GM12878 (cell line): ENCODE measurements at regions not wholly inside any gene's neighbourhood (a gene's known extent, or its start where the extent isn't known, plus 50 kb on each side); places are given as distances from the start of the nearest gene placed in this dataset.

Source experiments
- ATAC-seq: fragments of 200-7000 bp; cut with Tn5 transposase; 3 replicates; pipeline ENCODE4 v1.9.1; 2020; ENCODE audit warnings: mild to moderate bottlenecking, moderate library complexity
- BruUV-seq: library from RNA; stranded (reverse); fragments of 400-500 nt; replicated peaks from 2 replicates; lab custom pipeline; 2021; lab: Mats Ljungman, UMichigan
- CTCF ChIA-PET: fragments of 300-600 bp; sonication (Branson Sonifier 250); formaldehyde crosslinking; extraction: SDS; loops from one replicate; lab custom pipeline; 2021; ENCODE audit warnings: inconsistent platforms; lab: Yijun Ruan, JAX
- POLR2A ChIA-PET: fragments of 350-600 bp; formaldehyde crosslinking; extraction: SDS; loops from one replicate; lab custom pipeline; 2021; ENCODE audit warnings: inconsistent platforms; lab: Charles Lee
- RAD21 ChIA-PET: fragments of 300-600 bp; sonication (Branson Sonifier 250); formaldehyde crosslinking; loops from one replicate; lab custom pipeline; 2023; ENCODE audit warnings: antibody characterized with exemption; ENCODE audit not compliant: unreplicated experiment; lab: Charles Lee
- SMC1A ChIA-PET: fragments of 300-600 bp; sonication (Branson Sonifier 250); formaldehyde crosslinking; loops from one replicate; lab custom pipeline; 2023; ENCODE audit not compliant: unreplicated experiment, uncharacterized antibody; lab: Charles Lee
- DNase-seq: peaks from one replicate; pipeline ENCODE4 v3.0.0-alpha.2; 2011; ENCODE audit warnings: low read depth, low spot score
- FAIRE-seq: peaks from 3 replicates; lab custom pipeline; 2011; peaks lifted over from hg19 to GRCh38; lab: Jason Lieb, UNC
- H2AFZ ChIP-seq: 2 replicates; pipeline ENCODE4 v1.6.0; 2011; ENCODE audit warnings: low read depth, low read length, control low read depth; ENCODE audit not compliant: control insufficient read depth
- H3K27ac ChIP-seq: 2 replicates; pipeline ENCODE4 v1.5.1; 2011; ENCODE audit warnings: control low read depth; ENCODE audit not compliant: control insufficient read depth, insufficient read depth
- H3K27me3 ChIP-seq, 2 experiments: replicated peaks in 1 of 2; 2 replicates each; pipeline versions ENCODE4 v1.6.0 to v1.6.1; 2011; ENCODE audit warnings: low read length in 1 of 2; ENCODE audit not compliant: control insufficient read depth in 2 of 2, insufficient read depth in 2 of 2
- H3K36me3 ChIP-seq, 2 experiments: 2 replicates each; pipeline ENCODE4 v1.5.1; 2011; ENCODE audit warnings: low read length in 1 of 2; ENCODE audit not compliant: control insufficient read depth in 2 of 2, insufficient read depth in 2 of 2
- H3K4me1 ChIP-seq: 2 replicates; pipeline ENCODE4 v1.6.1; 2011; ENCODE audit warnings: mild to moderate bottlenecking, low read length, moderate library complexity, mixed read lengths; ENCODE audit not compliant: control insufficient read depth, insufficient read depth
- H3K4me2 ChIP-seq: 2 replicates; pipeline ENCODE4 v1.6.0; 2011; ENCODE audit warnings: control low read depth; ENCODE audit not compliant: control insufficient read depth, insufficient read depth
- H3K4me3 ChIP-seq: fragments of 200-600 bp; sonication (generic); 2 replicates; pipeline ENCODE4 v1.5.1; 2016
- H3K79me2 ChIP-seq: 2 replicates; pipeline ENCODE4 v1.6.0; 2011; ENCODE audit warnings: low read length; ENCODE audit not compliant: control insufficient read depth, insufficient read depth
- H3K9ac ChIP-seq: 2 replicates; pipeline ENCODE4 v1.8.0; 2011; ENCODE audit warnings: low read length, control low read depth, mixed read lengths; ENCODE audit not compliant: control insufficient read depth, insufficient read depth
- H3K9me3 ChIP-seq: replicated peaks from 3 replicates; pipeline ENCODE4 v1.5.1; 2011; ENCODE audit warnings: mild to moderate bottlenecking, low read length; ENCODE audit not compliant: control insufficient read depth, insufficient read depth
- H4K20me1 ChIP-seq: 2 replicates; pipeline ENCODE4 v1.6.0; 2011; ENCODE audit not compliant: control insufficient read depth, insufficient read depth
- BRCA1 ChIP-seq: IDR thresholded peaks from 2 replicates; pipeline ENCODE4 v1.6.1; 2011; ENCODE audit warnings: low read depth, low read length, improper control_type of control experiment
- FOS ChIP-seq: IDR thresholded peaks from 3 replicates; pipeline ENCODE4 v1.6.1; 2011; ENCODE audit warnings: borderline replicate concordance; ENCODE audit not compliant: insufficient read length; ENCODE audit errors: extremely low read depth
- GATAD2B ChIP-seq: fragments of 450-650 bp; conservative IDR thresholded peaks from 2 replicates; pipeline ENCODE4 v1.6.1; 2017; ENCODE audit warnings: low read depth, mild to moderate bottlenecking, moderate library complexity
- KAT2A ChIP-seq: conservative IDR thresholded peaks from 2 replicates; pipeline ENCODE4 v1.6.1; 2011; ENCODE audit warnings: low read depth, low read length; ENCODE audit not compliant: control insufficient read depth
- MAX ChIP-seq: IDR thresholded peaks from 2 replicates; pipeline ENCODE4 v1.6.1; 2012; ENCODE audit warnings: low read depth, low read length, improper control_type of control experiment
- NR2C2 ChIP-seq: IDR thresholded peaks from 2 replicates; pipeline ENCODE4 v1.6.1; 2011; ENCODE audit warnings: borderline replicate concordance, low read depth; ENCODE audit not compliant: control insufficient read depth, insufficient read length
- POLR2AphosphoS5 ChIP-seq: IDR thresholded peaks from 2 replicates; pipeline ENCODE4 v1.6.1; 2011; ENCODE audit warnings: mild to moderate bottlenecking, low read length, inconsistent platforms
- REST ChIP-seq: IDR thresholded peaks from 2 replicates; pipeline ENCODE4 v1.6.1; 2012; ENCODE audit warnings: mild to moderate bottlenecking, low read depth, low read length
- SMC3 ChIP-seq: IDR thresholded peaks from 2 replicates; pipeline ENCODE4 v1.6.1; 2011; ENCODE audit warnings: low read length, improper control_type of control experiment, borderline replicate concordance
- TCF3 ChIP-seq: IDR thresholded peaks from 2 replicates; pipeline ENCODE4 v1.6.1; 2012; ENCODE audit warnings: low read depth, mild to moderate bottlenecking, low read length, borderline replicate concordance; ENCODE audit not compliant: insufficient read depth
- TCF7 ChIP-seq: IDR thresholded peaks from 2 replicates; pipeline ENCODE4 v1.6.1; 2014; ENCODE audit warnings: antibody characterized with exemption, borderline replicate concordance
- ZNF384 ChIP-seq: IDR thresholded peaks from 2 replicates; pipeline ENCODE4 v1.6.1; 2012; ENCODE audit warnings: low read depth, mild to moderate bottlenecking, low read length, improper control_type of control experiment, borderline replicate concordance
- ZNF622 ChIP-seq: fragments of 450-650 bp; IDR thresholded peaks from 2 replicates; pipeline ENCODE4 v1.6.1; 2017; ENCODE audit warnings: mild to moderate bottlenecking, inconsistent platforms
- ZZZ3 ChIP-seq: IDR thresholded peaks from 2 replicates; pipeline ENCODE4 v1.6.1; 2011; ENCODE audit warnings: low read depth; ENCODE audit not compliant: control insufficient read depth, insufficient read length
- WGBS: methylation state at CpG from one replicate; pipeline ENCODE4 v1.1.6; 2016; ENCODE audit warnings: low lambda C conversion rate; ENCODE audit not compliant: insufficient replicate concordance, insufficient coverage; ENCODE audit errors: missing lambda C conversion rate; 5-methylcytosine and 5-hydroxymethylcytosine counted together
- in situ Hi-C: fragments of 300-500 bp; cut with MboI; formaldehyde crosslinking; loops from 9 replicates; pipeline ENCODE4 v1.14.3; 2018; ENCODE audit warnings: mixed read lengths
- intact Hi-C: fragments of 100-400 bp; cut with micrococcal nuclease; formaldehyde crosslinking; loops from one replicate; pipeline ENCODE4 v1.14.2; 2022; ENCODE audit not compliant: unreplicated experiment
- TF ChIP-seq, protein P1 (sequence below): fragments of 450-650 bp; IDR thresholded peaks from 2 replicates; pipeline ENCODE4 v1.6.1; 2017; ENCODE audit warnings: mild to moderate bottlenecking
- TF ChIP-seq, protein P2 (sequence below), 3 experiments: IDR thresholded peaks in 2 of 3; conservative IDR thresholded peaks in 1 of 3; 2 replicates each; pipeline ENCODE4 v1.5.1; 2011; ENCODE audit warnings: low read depth in 3 of 3, low read length in 3 of 3, mild to moderate bottlenecking in 3 of 3, control low read depth in 2 of 3, moderate library complexity in 2 of 3, inconsistent platforms in 1 of 3, mixed read lengths in 1 of 3; ENCODE audit not compliant: control insufficient read depth in 2 of 3, insufficient read depth in 1 of 3; ENCODE audit errors: extremely low read depth in 1 of 3

DNA sequence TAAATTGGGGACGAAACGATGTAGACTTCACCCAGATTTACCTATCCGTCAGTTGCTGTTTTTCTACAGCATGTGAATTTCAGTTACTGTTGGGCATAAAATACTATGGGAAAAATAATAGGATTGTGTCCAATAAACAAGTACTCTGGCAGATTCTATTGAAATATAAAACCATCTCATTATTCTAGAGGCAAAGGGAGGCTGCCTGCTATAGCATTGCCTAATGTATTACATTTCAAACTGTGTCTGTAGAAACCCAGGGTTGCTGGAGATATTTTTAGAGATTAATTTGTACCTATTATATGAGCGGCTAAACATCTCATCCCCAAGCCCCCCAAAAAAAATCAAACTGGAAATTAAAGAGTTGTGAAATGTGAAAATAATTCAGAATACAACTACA lies 159.6 kb upstream of the IL12A start:
- Histone ChIP-seq H3K4me3 (no peak overlapping the region), H3K9me3 (no peaks in the 10 kb centered on the region), H3K79me2 (no peaks in the 10 kb centered on the region), H3K36me3 (no peaks in the 10 kb centered on the region), H2AFZ (no peak overlapping the region)
- intact Hi-C loops = loop anchor here (5.0 kb wide), 1 partner anchor 53 kb away; no protein-coding TSS in a partner anchor
- CTCF ChIA-PET = interaction anchor here (0.5 to 9.8 kb wide), 22 partner anchors 10 to 235 kb away, joined by 3 to 129 read pairs (median 5); no protein-coding TSS in a partner anchor
- POLR2A ChIA-PET = interaction anchor here (0.5 kb wide), 1 partner anchor 24 kb away, joined by 7 read pairs; no protein-coding TSS in a partner anchor
- in situ Hi-C loops = no loop called here
- RAD21 ChIA-PET = interaction anchor here (1.0 to 5.0 kb wide), 5 partner anchors 44 to 176 kb away, joined by 3 to 29 read pairs (median 3); no protein-coding TSS in a partner anchor
- TF ChIP-seq, protein P1, sequence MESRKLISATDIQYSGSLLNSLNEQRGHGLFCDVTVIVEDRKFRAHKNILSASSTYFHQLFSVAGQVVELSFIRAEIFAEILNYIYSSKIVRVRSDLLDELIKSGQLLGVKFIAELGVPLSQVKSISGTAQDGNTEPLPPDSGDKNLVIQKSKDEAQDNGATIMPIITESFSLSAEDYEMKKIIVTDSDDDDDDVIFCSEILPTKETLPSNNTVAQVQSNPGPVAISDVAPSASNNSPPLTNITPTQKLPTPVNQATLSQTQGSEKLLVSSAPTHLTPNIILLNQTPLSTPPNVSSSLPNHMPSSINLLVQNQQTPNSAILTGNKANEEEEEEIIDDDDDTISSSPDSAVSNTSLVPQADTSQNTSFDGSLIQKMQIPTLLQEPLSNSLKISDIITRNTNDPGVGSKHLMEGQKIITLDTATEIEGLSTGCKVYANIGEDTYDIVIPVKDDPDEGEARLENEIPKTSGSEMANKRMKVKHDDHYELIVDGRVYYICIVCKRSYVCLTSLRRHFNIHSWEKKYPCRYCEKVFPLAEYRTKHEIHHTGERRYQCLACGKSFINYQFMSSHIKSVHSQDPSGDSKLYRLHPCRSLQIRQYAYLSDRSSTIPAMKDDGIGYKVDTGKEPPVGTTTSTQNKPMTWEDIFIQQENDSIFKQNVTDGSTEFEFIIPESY = no peak
- no peak for TF ChIP-seq ZZZ3
- TF ChIP-seq, protein P2, sequence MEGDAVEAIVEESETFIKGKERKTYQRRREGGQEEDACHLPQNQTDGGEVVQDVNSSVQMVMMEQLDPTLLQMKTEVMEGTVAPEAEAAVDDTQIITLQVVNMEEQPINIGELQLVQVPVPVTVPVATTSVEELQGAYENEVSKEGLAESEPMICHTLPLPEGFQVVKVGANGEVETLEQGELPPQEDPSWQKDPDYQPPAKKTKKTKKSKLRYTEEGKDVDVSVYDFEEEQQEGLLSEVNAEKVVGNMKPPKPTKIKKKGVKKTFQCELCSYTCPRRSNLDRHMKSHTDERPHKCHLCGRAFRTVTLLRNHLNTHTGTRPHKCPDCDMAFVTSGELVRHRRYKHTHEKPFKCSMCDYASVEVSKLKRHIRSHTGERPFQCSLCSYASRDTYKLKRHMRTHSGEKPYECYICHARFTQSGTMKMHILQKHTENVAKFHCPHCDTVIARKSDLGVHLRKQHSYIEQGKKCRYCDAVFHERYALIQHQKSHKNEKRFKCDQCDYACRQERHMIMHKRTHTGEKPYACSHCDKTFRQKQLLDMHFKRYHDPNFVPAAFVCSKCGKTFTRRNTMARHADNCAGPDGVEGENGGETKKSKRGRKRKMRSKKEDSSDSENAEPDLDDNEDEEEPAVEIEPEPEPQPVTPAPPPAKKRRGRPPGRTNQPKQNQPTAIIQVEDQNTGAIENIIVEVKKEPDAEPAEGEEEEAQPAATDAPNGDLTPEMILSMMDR (IDR thresholded peaks at IDR 0.05 in 2 of 3, conservative IDR thresholded peaks at IDR 0.05 in 1 of 3; ENCODE audit: control insufficient read depth in 2 of 3, extremely low read depth in 1 of 3, insufficient read depth in 1 of 3, low read depth in 3 of 3, low read length in 3 of 3) = no peak
- TF ChIP-seq ZNF622 = no peak
- no peak for TF ChIP-seq REST
- TF ChIP-seq SMC3 = no peak
- no peak for TF ChIP-seq BRCA1
- TF ChIP-seq MAX = no peak
- no peak for TF ChIP-seq GATAD2B
- no peak for TF ChIP-seq KAT2A
- no peak for TF ChIP-seq NR2C2
- TF ChIP-seq POLR2AphosphoS5 = no peak
- TF ChIP-seq ZNF384 = no peak
- TF ChIP-seq TCF3 = no peak
- TF ChIP-seq FOS = no peak
- no peak for TF ChIP-seq TCF7
- TF ChIP-seq, all 136 proteins: peak for 0
- Histone ChIP-seq H4K20me1 (no peaks in the 10 kb centered on the region), H3K27me3 (no peaks in the 10 kb centered on the region), H3K4me1 (peaks cover 13% of the 10 kb centered on the region), H3K27ac (no peak overlapping the region), H3K4me2 (no peak overlapping the region), H3K9ac (no peak overlapping the region)
- no peak for FAIRE-seq
- SMC1A ChIA-PET = interaction anchor here (0.8 to 4.0 kb wide), 4 partner anchors 10 to 176 kb away, joined by 3 to 43 read pairs (median 5); no protein-coding TSS in a partner anchor
- no TSS peak for BruUV-seq
- no peak for DNase-seq
- 71% methylated on average over 4 of the region's 4 CpGs for WGBS
- ATAC-seq = no peak
